GM23338 (cell line): ENCODE measurements at regions not wholly inside any gene's neighbourhood (a gene's known extent, or its start where the extent isn't known, plus 50 kb on each side); places are given as distances from the start of the nearest gene placed in this dataset.

ENCODE experiments used
- ATAC-seq: fragments of 200-7000 bp; cut with Tn5 transposase; 3 replicates; pipeline ENCODE4 v1.9.1; 2020
- DNase-seq: peaks from one replicate; pipeline ENCODE4 v3.0.0-alpha.2; 2015; ENCODE audit warnings: low spot score
- H2AFZ ChIP-seq: fragments of 200-600 bp; sonication (generic); 2 replicates; pipeline ENCODE4 v1.8.0; 2016; ENCODE audit warnings: antibody characterized with exemption, mild to moderate bottlenecking, moderate library complexity
- H3F3A ChIP-seq: fragments of 200-600 bp; sonication (generic); replicated peaks from 2 replicates; pipeline ENCODE4 v1.8.0; 2017; ENCODE audit warnings: antibody characterized with exemption, mixed run types, low read depth
- H3K27ac ChIP-seq: fragments of 200-600 bp; sonication (generic); 2 replicates; pipeline ENCODE4 v1.6.1; 2016; ENCODE audit warnings: low read depth
- H3K27me3 ChIP-seq: fragments of 200-600 bp; sonication (generic); 2 replicates; pipeline ENCODE4 v1.8.0; 2016; ENCODE audit warnings: mild to moderate bottlenecking, mixed run types, moderate library complexity; ENCODE audit not compliant: insufficient read depth
- H3K36me3 ChIP-seq: fragments of 200-600 bp; sonication (generic); 2 replicates; pipeline ENCODE4 v1.8.0; 2016; ENCODE audit warnings: mild to moderate bottlenecking; ENCODE audit not compliant: insufficient read depth
- H3K4me1 ChIP-seq: fragments of 200-600 bp; sonication (generic); 2 replicates; pipeline ENCODE4 v1.8.0; 2016; ENCODE audit warnings: mild to moderate bottlenecking, moderate library complexity; ENCODE audit not compliant: insufficient read depth
- H3K4me2 ChIP-seq: fragments of 200-600 bp; sonication (generic); 2 replicates; pipeline ENCODE4 v1.7.1; 2017; ENCODE audit warnings: mixed run types
- H3K4me3 ChIP-seq: fragments of 200-600 bp; sonication (generic); 2 replicates; pipeline ENCODE4 v1.6.1; 2016; ENCODE audit warnings: mixed run types
- H3K79me2 ChIP-seq: fragments of 200-600 bp; sonication (generic); replicated peaks from 2 replicates; pipeline ENCODE4 v1.8.0; 2017; ENCODE audit warnings: mild to moderate bottlenecking; ENCODE audit not compliant: insufficient read depth
- H3K9me2 ChIP-seq: fragments of 200-600 bp; sonication (generic); 2 replicates; pipeline ENCODE4 v1.8.0; 2017; ENCODE audit not compliant: insufficient read depth
- H4K20me1 ChIP-seq: fragments of 200-600 bp; sonication (generic); replicated peaks from 2 replicates; pipeline ENCODE4 v1.8.0; 2017; ENCODE audit warnings: mild to moderate bottlenecking; ENCODE audit not compliant: insufficient read depth
- H3K27ac Mint-ChIP-seq: 2 replicates; pipeline ENCODE4 v1.8.0; 2020; ENCODE audit warnings: inconsistent platforms, mild to moderate bottlenecking, moderate library complexity, mixed read lengths
- H3K27me3 Mint-ChIP-seq: 3 replicates; pipeline ENCODE4 v1.8.0; 2022; ENCODE audit warnings: low read depth, mild to moderate bottlenecking, moderate library complexity, mixed read lengths, inconsistent platforms; ENCODE audit not compliant: insufficient read depth, poor library complexity
- H3K36me3 Mint-ChIP-seq: 3 replicates; pipeline ENCODE4 v1.8.0; 2021; ENCODE audit warnings: low read depth, mild to moderate bottlenecking, inconsistent platforms, moderate library complexity, mixed read lengths
- H3K4me1 Mint-ChIP-seq: 3 replicates; pipeline ENCODE4 v1.8.0; 2020; ENCODE audit warnings: mild to moderate bottlenecking, inconsistent platforms, mixed read lengths
- H3K4me3 Mint-ChIP-seq: 3 replicates; pipeline ENCODE4 v1.8.0; 2021; ENCODE audit warnings: moderate library complexity, mild to moderate bottlenecking, inconsistent platforms, mixed read lengths
- H3K9me3 Mint-ChIP-seq: 3 replicates; pipeline ENCODE4 v1.8.0; 2020; ENCODE audit warnings: moderate library complexity, mild to moderate bottlenecking, inconsistent platforms, mixed read lengths
- CREB1 ChIP-seq: fragments of 250-450 bp; sonication (Bioruptor Pico); IDR thresholded peaks from 2 replicates; pipeline ENCODE4 v1.5.0; 2020; ENCODE audit warnings: low read depth, mild to moderate bottlenecking, moderate library complexity
- ETS1 ChIP-seq: IDR thresholded peaks from 2 replicates; pipeline ENCODE4 v1.6.1; 2016; ENCODE audit warnings: antibody characterized with exemption
- EZH2 ChIP-seq: fragments of 200-600 bp; sonication (generic); IDR thresholded peaks from one replicate; pipeline ENCODE4 v1.8.0; 2017; ENCODE audit warnings: antibody characterized with exemption, mild to moderate bottlenecking, low read depth; ENCODE audit not compliant: unreplicated experiment
- JUNB ChIP-seq: IDR thresholded peaks from one replicate; pipeline ENCODE4 v1.6.1; 2016; ENCODE audit warnings: antibody characterized with exemption; ENCODE audit not compliant: unreplicated experiment
- POLR2AphosphoS5 ChIP-seq: IDR thresholded peaks from 2 replicates; pipeline ENCODE4 v1.6.1; 2016; ENCODE audit warnings: antibody characterized with exemption, low read depth
- STAT1 ChIP-seq: IDR thresholded peaks from one replicate; pipeline ENCODE4 v1.6.1; 2016; ENCODE audit warnings: antibody characterized with exemption; ENCODE audit not compliant: unreplicated experiment
- ZNF114 ChIP-seq: fragments of 250-450 bp; sonication (Bioruptor Pico); IDR thresholded peaks from 2 replicates; pipeline ENCODE4 v1.5.0; 2020; ENCODE audit warnings: mild to moderate bottlenecking, moderate library complexity
- ZNF462 ChIP-seq: fragments of 250-450 bp; sonication (Bioruptor Pico); IDR thresholded peaks from 2 replicates; pipeline ENCODE4 v1.5.0; 2020; ENCODE audit warnings: mild to moderate bottlenecking, moderate library complexity
- TF ChIP-seq, protein P1 (sequence below): IDR thresholded peaks from one replicate; pipeline ENCODE4 v1.6.1; 2018; ENCODE audit warnings: antibody characterized with exemption; ENCODE audit not compliant: unreplicated experiment

DNA sequence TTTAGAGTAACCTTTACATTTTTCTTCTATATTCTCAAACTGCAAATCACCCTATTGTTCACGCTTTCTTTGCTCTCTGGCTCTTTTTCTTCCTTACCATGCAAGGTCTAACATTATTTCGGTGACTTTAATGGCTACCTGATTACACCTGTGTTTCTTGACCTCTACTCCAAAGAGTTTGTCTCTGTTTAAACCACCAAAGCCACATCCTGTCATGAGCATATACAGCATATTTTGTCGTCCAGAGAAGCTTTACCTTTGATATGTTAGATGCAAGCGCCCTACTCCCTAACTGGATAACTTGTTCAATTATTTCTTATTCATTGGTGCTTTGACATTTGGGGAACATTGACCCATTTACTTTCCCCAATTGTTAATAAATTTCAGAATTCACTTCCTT, 565.1 kb upstream of the GCFC2 start:
- peaks cover 5% of the 10 kb centered on the region; the same call in 2 of the 3 replicates for H3K4me1 Mint-ChIP-seq
- Histone ChIP-seq H4K20me1 (no peaks in the 10 kb centered on the region), H3K27me3 (no peaks in the 10 kb centered on the region), H3K36me3 (no peaks in the 10 kb centered on the region), H3K4me3 (no peak overlapping the region), H3F3A (no peaks in the 10 kb centered on the region), H2AFZ (no peak overlapping the region), H3K4me2 (no peak overlapping the region), H3K4me1 (peaks cover 1% of the 10 kb centered on the region; the same call in 1 of the 2 replicates), H3K9me2 (peaks cover 5% of the 10 kb centered on the region; the same call in 1 of the 2 replicates), H3K27ac (no peak overlapping the region), H3K79me2 (no peaks in the 10 kb centered on the region)
- H3K9me3 Mint-ChIP-seq, result no peaks in the 10 kb centered on the region
- no peak overlapping the region for H3K27ac Mint-ChIP-seq
- DNase-seq, result no peak
- no peaks in the 10 kb centered on the region for H3K36me3 Mint-ChIP-seq
- ATAC-seq, result no peak
- TF ChIP-seq, protein P1, sequence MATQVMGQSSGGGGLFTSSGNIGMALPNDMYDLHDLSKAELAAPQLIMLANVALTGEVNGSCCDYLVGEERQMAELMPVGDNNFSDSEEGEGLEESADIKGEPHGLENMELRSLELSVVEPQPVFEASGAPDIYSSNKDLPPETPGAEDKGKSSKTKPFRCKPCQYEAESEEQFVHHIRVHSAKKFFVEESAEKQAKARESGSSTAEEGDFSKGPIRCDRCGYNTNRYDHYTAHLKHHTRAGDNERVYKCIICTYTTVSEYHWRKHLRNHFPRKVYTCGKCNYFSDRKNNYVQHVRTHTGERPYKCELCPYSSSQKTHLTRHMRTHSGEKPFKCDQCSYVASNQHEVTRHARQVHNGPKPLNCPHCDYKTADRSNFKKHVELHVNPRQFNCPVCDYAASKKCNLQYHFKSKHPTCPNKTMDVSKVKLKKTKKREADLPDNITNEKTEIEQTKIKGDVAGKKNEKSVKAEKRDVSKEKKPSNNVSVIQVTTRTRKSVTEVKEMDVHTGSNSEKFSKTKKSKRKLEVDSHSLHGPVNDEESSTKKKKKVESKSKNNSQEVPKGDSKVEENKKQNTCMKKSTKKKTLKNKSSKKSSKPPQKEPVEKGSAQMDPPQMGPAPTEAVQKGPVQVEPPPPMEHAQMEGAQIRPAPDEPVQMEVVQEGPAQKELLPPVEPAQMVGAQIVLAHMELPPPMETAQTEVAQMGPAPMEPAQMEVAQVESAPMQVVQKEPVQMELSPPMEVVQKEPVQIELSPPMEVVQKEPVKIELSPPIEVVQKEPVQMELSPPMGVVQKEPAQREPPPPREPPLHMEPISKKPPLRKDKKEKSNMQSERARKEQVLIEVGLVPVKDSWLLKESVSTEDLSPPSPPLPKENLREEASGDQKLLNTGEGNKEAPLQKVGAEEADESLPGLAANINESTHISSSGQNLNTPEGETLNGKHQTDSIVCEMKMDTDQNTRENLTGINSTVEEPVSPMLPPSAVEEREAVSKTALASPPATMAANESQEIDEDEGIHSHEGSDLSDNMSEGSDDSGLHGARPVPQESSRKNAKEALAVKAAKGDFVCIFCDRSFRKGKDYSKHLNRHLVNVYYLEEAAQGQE, result no peak
- no peak overlapping the region for H3K4me3 Mint-ChIP-seq
- H3K27me3 Mint-ChIP-seq, result no peaks in the 10 kb centered on the region

- Histone ChIP-seq H3K36me3 (no peaks in the 10 kb centered on the region), H4K20me1 (no peaks in the 10 kb centered on the region), H3K4me1 (no peaks in the 10 kb centered on the region), H3K4me3 (no peak overlapping the region), H2AFZ (no peak overlapping the region), H3K27ac (no peak overlapping the region), H3K9me2 (peaks cover 17% of the 10 kb centered on the region), H3K79me2 (no peaks in the 10 kb centered on the region), H3K4me2 (no peak overlapping the region), H3F3A (no peaks in the 10 kb centered on the region), H3K27me3 (no peaks in the 10 kb centered on the region)
- peaks cover 3% of the 10 kb centered on the region for H3K27me3 Mint-ChIP-seq
- H3K27ac Mint-ChIP-seq, result no peak overlapping the region
- H3K9me3 Mint-ChIP-seq, result no peaks in the 10 kb centered on the region
- ATAC-seq (no peak), DNase-seq (no peak)
- H3K36me3 Mint-ChIP-seq, result no peaks in the 10 kb centered on the region
- peaks cover 2% of the 10 kb centered on the region; the same call in 1 of the 3 replicates for H3K4me1 Mint-ChIP-seq
- no peak overlapping the region for H3K4me3 Mint-ChIP-seq
- TF ChIP-seq EZH2 (no peak), JUNB (no peak), POLR2AphosphoS5 (no peak), CREB1 (no peak), STAT1 (no peak), ZNF114 (CRISPR knock-in tag) (no peak), ETS1 (no peak), ZNF462 (CRISPR knock-in tag) (no peak)
Measured at GRCh38 chr2:76274676-76275075, 564.0 kb upstream of the GCFC2 start.
